H9 (cell line): ENCODE measurements at regions not wholly inside any gene's neighbourhood (a gene's known extent, or its start where the extent isn't known, plus 50 kb on each side); places are given as distances from the start of the nearest gene placed in this dataset.

Experiments used
- DNase-seq: peaks from one replicate; pipeline ENCODE4 v3.0.0-alpha.2; 2017
- H2AFZ ChIP-seq: one replicate; pipeline ENCODE4 v1.6.1; 2013; ENCODE audit warnings: mild to moderate bottlenecking, low read length, control low read depth, moderate library complexity
- H2AK5ac ChIP-seq: 2 replicates; pipeline ENCODE4 v1.6.1; 2013; ENCODE audit warnings: low read length, control low read depth, mixed read lengths; ENCODE audit not compliant: insufficient read length
- H2BK120ac ChIP-seq: one replicate; pipeline ENCODE4 v1.6.1; 2013; ENCODE audit warnings: low read depth, mild to moderate bottlenecking, low read length, control low read depth, inconsistent platforms; ENCODE audit not compliant: poor library complexity, severe bottlenecking
- H2BK12ac ChIP-seq: 2 replicates; pipeline ENCODE4 v1.6.1; 2013; ENCODE audit warnings: low read length, control low read depth, mixed read lengths, low read depth; ENCODE audit not compliant: insufficient read length
- H2BK15ac ChIP-seq: 2 replicates; pipeline ENCODE4 v1.6.1; 2013; ENCODE audit warnings: low read depth, low read length, control low read depth
- H2BK20ac ChIP-seq: one replicate; pipeline ENCODE4 v1.6.1; 2013; ENCODE audit warnings: low read depth, mild to moderate bottlenecking, low read length, control low read depth, inconsistent platforms; ENCODE audit not compliant: poor library complexity, severe bottlenecking
- H2BK5ac ChIP-seq: 2 replicates; pipeline ENCODE4 v1.6.1; 2013; ENCODE audit warnings: low read length, control low read depth, mixed read lengths; ENCODE audit not compliant: insufficient read length
- H3K14ac ChIP-seq: 2 replicates; pipeline ENCODE4 v1.6.1; 2013; ENCODE audit warnings: low read length, control low read depth; ENCODE audit not compliant: insufficient read depth
- H3K18ac ChIP-seq: 2 replicates; pipeline ENCODE4 v1.6.1; 2013; ENCODE audit warnings: low read depth, mild to moderate bottlenecking, mixed read lengths, low read length, control low read depth; ENCODE audit not compliant: insufficient read length
- H3K23ac ChIP-seq: 2 replicates; pipeline ENCODE4 v1.6.1; 2013; ENCODE audit warnings: low read length, control low read depth, mixed read lengths, low read depth; ENCODE audit not compliant: insufficient read length
- H3K23me2 ChIP-seq: 2 replicates; pipeline ENCODE4 v1.6.1; 2013; ENCODE audit warnings: low read depth, mild to moderate bottlenecking, mixed read lengths, low read length, control low read depth; ENCODE audit not compliant: insufficient read length, poor library complexity, severe bottlenecking
- H3K27ac ChIP-seq: 2 replicates; pipeline ENCODE4 v1.5.1; 2013; ENCODE audit warnings: low read length, control low read depth, mixed read lengths, low read depth; ENCODE audit not compliant: insufficient read length
- H3K27me3 ChIP-seq: 2 replicates; pipeline ENCODE4 v1.6.1; 2013; ENCODE audit warnings: low read length, control low read depth, inconsistent platforms; ENCODE audit not compliant: insufficient read depth
- H3K4ac ChIP-seq: 2 replicates; pipeline ENCODE4 v1.6.1; 2013; ENCODE audit warnings: low read depth, mild to moderate bottlenecking, control low read depth, inconsistent platforms, low read length, moderate library complexity
- H3K4me1 ChIP-seq: 2 replicates; pipeline ENCODE4 v1.6.1; 2013; ENCODE audit warnings: low read length, control low read depth, inconsistent platforms; ENCODE audit not compliant: insufficient read depth
- H3K4me2 ChIP-seq: 2 replicates; pipeline ENCODE4 v1.6.1; 2013; ENCODE audit warnings: low read length, control low read depth, mixed read lengths; ENCODE audit not compliant: insufficient read length, insufficient read depth
- H3K56ac ChIP-seq: 2 replicates; pipeline ENCODE4 v1.6.1; 2013; ENCODE audit warnings: low read depth, mild to moderate bottlenecking, mixed read lengths, low read length, control low read depth; ENCODE audit not compliant: insufficient read length
- H3K79me1 ChIP-seq: 2 replicates; pipeline ENCODE4 v1.6.1; 2013; ENCODE audit warnings: low read depth, mild to moderate bottlenecking, moderate library complexity, low read length, control low read depth, inconsistent platforms; ENCODE audit not compliant: insufficient read depth, poor library complexity, severe bottlenecking
- H3K79me2 ChIP-seq: 2 replicates; pipeline ENCODE4 v1.6.1; 2013; ENCODE audit warnings: low read length, control low read depth, inconsistent platforms; ENCODE audit not compliant: insufficient read depth
- H3K9ac ChIP-seq: 2 replicates; pipeline ENCODE4 v1.6.1; 2013; ENCODE audit warnings: low read length, control low read depth, mixed read lengths; ENCODE audit not compliant: insufficient read length; ENCODE audit errors: extremely low read depth
- H3K9me3 ChIP-seq: one replicate; pipeline ENCODE4 v1.6.1; 2013; ENCODE audit warnings: low read depth, low read length, inconsistent platforms; ENCODE audit not compliant: control insufficient read depth
- H3T11ph ChIP-seq: one replicate; pipeline ENCODE4 v1.6.1; 2013; ENCODE audit warnings: mild to moderate bottlenecking, low read length, control low read depth, inconsistent platforms
- H4K20me1 ChIP-seq: one replicate; pipeline ENCODE4 v1.6.1; 2013; ENCODE audit not compliant: control insufficient read depth, insufficient read length, insufficient read depth
- H4K5ac ChIP-seq: 2 replicates; pipeline ENCODE4 v1.6.1; 2013; ENCODE audit warnings: low read depth, mild to moderate bottlenecking, mixed read lengths, low read length, control low read depth; ENCODE audit not compliant: insufficient read length
- H4K8ac ChIP-seq: replicated peaks from 2 replicates; pipeline ENCODE4 v1.6.1; 2013; ENCODE audit warnings: low read length, control low read depth, mixed read lengths, low read depth; ENCODE audit not compliant: insufficient read length
- H4K91ac ChIP-seq: 2 replicates; pipeline ENCODE4 v1.6.1; 2013; ENCODE audit warnings: low read depth, mild to moderate bottlenecking, moderate library complexity, mixed read lengths, low read length, control low read depth; ENCODE audit not compliant: insufficient read length
- H3K27ac Mint-ChIP-seq, 3 experiments: 2 replicates in 2 of 3; 3 replicates in 1 of 3; pipeline ENCODE4 v1.8.0; 2020 to 2021; ENCODE audit warnings: mixed read lengths in 3 of 3, mild to moderate bottlenecking in 1 of 3, moderate library complexity in 1 of 3
- H3K27me3 Mint-ChIP-seq: 2 replicates; pipeline ENCODE4 v1.8.0; 2021; ENCODE audit warnings: low read depth, mild to moderate bottlenecking, moderate library complexity, mixed read lengths
- H3K36me3 Mint-ChIP-seq, 3 experiments: 2 replicates in 2 of 3; 3 replicates in 1 of 3; pipeline ENCODE4 v1.8.0; 2020 to 2021; ENCODE audit warnings: low read depth in 3 of 3, mixed read lengths in 3 of 3; ENCODE audit not compliant: insufficient read depth in 1 of 3
- H3K4me1 Mint-ChIP-seq, 2 experiments: 2 replicates each; pipeline ENCODE4 v1.8.0; 2020; ENCODE audit warnings: mixed read lengths in 2 of 2
- H3K4me3 Mint-ChIP-seq, 2 experiments: 2 replicates in 1 of 2; 3 replicates in 1 of 2; pipeline ENCODE4 v1.8.0; 2020 to 2021; ENCODE audit warnings: mild to moderate bottlenecking in 2 of 2, mixed read lengths in 2 of 2, moderate library complexity in 1 of 2
- H3K9me3 Mint-ChIP-seq, 2 experiments: 2 replicates in 1 of 2; 3 replicates in 1 of 2; pipeline ENCODE4 v1.8.0; 2020; ENCODE audit warnings: mild to moderate bottlenecking in 2 of 2, mixed read lengths in 2 of 2, moderate library complexity in 1 of 2
- WGBS: extraction: QIAGEN DNeasy Blood & Tissue Kit; methylation state at CpG from one replicate; pipeline ENCODE4 v1.1.7; 2013; ENCODE audit warnings: missing lambda C conversion rate, low lambda C conversion rate, mixed read lengths; ENCODE audit not compliant: insufficient read length; ENCODE audit errors: extremely low coverage; 5-methylcytosine and 5-hydroxymethylcytosine counted together
- TF ChIP-seq, protein P1 (sequence below): fragments of 200-600 bp; sonication (generic); conservative IDR thresholded peaks from 3 replicates; pipeline ENCODE4 v1.8.0; 2021; ENCODE audit warnings: antibody characterized with exemption, mild to moderate bottlenecking

DNA sequence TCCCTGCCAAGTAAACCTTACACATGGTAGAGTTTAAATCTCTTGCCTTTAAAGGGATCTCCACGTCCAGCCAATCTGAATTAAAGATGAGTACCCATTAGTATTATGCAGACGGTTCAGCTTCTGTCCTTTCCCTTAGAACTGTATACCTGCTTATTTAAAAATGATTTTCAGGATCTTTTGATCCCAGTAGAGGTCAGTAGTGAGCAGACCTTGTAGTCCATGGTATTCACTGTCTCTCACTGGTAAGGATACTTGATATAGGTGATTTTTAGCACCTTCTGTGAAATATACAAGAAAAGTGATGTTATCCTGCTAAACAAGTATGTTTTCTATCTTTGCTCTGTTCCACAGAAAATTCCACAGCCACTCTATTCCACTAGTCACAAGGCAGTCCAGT, 1211.6 kb upstream of the ADGRL4 start:
- H3K27ac Mint-ChIP-seq: peak overlapping the region in 1 of 3 experiments; percentile 7; a peak in 2 of 7 replicates
- TF ChIP-seq, protein P1, sequence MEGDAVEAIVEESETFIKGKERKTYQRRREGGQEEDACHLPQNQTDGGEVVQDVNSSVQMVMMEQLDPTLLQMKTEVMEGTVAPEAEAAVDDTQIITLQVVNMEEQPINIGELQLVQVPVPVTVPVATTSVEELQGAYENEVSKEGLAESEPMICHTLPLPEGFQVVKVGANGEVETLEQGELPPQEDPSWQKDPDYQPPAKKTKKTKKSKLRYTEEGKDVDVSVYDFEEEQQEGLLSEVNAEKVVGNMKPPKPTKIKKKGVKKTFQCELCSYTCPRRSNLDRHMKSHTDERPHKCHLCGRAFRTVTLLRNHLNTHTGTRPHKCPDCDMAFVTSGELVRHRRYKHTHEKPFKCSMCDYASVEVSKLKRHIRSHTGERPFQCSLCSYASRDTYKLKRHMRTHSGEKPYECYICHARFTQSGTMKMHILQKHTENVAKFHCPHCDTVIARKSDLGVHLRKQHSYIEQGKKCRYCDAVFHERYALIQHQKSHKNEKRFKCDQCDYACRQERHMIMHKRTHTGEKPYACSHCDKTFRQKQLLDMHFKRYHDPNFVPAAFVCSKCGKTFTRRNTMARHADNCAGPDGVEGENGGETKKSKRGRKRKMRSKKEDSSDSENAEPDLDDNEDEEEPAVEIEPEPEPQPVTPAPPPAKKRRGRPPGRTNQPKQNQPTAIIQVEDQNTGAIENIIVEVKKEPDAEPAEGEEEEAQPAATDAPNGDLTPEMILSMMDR: peak; percentile 75
- no peak overlapping the region for H3K9ac ChIP-seq
- H3K4me1 Mint-ChIP-seq: peaks cover 0 to 2% of the 10 kb centered on the region in 2 experiments; a peak in 2 of 4 replicates
- H3K27ac ChIP-seq: no peak overlapping the region
- H3K27me3 Mint-ChIP-seq: no peaks in the 10 kb centered on the region
- no peak overlapping the region for H2BK20ac ChIP-seq
- H4K8ac ChIP-seq: no peak overlapping the region
- H3K23ac ChIP-seq: no peak overlapping the region
- H2BK120ac ChIP-seq: no peak overlapping the region
- H2AFZ ChIP-seq: no peak overlapping the region
- no peaks in the 10 kb centered on the region for H3K79me1 ChIP-seq
- no peak overlapping the region for H2BK5ac ChIP-seq
- DNase-seq: no peak
- no CpG with 5 or more reads among the region's 2 CpGs for WGBS
- no peaks in the 10 kb centered on the region for H4K20me1 ChIP-seq
- H3K36me3 Mint-ChIP-seq: no peaks in the 10 kb centered on the region
- H3K4ac ChIP-seq: no peak overlapping the region
- H3K9me3 Mint-ChIP-seq: no peaks in the 10 kb centered on the region; a peak in 1 of 5 replicates
- no peak overlapping the region for H2BK15ac ChIP-seq
- no peak overlapping the region for H3K14ac ChIP-seq
- H3K9me3 ChIP-seq: no peaks in the 10 kb centered on the region
- H2AK5ac ChIP-seq: no peak overlapping the region
- no peak overlapping the region for H4K91ac ChIP-seq
- no peaks in the 10 kb centered on the region for H3K23me2 ChIP-seq
- H3K4me3 Mint-ChIP-seq: no peak overlapping the region
- no peaks in the 10 kb centered on the region for H3K79me2 ChIP-seq
- no peak overlapping the region for H2BK12ac ChIP-seq
- no peaks in the 10 kb centered on the region for H3K27me3 ChIP-seq
- no peak overlapping the region for H3K4me2 ChIP-seq
- no peak overlapping the region for H3K18ac ChIP-seq
- H4K5ac ChIP-seq: no peak overlapping the region
- H3K4me1 ChIP-seq: no peaks in the 10 kb centered on the region
- H3K56ac ChIP-seq: no peak overlapping the region
- no peak overlapping the region for H3T11ph ChIP-seq
